ENCODE measurements at regions not wholly inside any gene's neighbourhood (a gene's known extent, or its start where the extent isn't known, plus 50 kb on each side); places are given as distances from the start of the nearest gene placed in this dataset.

DNA sequence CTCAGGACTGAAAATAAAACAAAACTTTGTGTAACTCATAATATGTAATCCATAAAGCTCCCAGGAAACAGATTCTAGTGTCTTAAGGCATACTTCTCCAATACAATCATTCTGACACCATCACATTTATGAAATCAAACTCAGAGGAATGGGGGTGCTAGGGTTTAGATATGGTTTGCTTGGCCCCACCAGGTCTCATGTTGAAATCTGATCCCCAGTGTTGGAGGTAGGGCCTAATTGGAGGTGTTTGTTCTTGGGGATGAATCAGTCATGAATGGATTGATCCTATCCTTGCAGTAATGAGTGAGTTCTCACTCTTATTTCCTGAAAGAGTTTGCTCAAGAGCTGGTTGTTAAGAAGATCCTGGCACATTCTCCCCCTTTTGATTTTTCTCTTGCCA, 380.9 kb downstream of the ETS1 start:
- ATAC-seq (no peak), FAIRE-seq (no peak), DNase-seq (ENCODE audit: low read depth in 1 of 2, low spot score in 1 of 2) (no peak)
- ChIA-PET CTCF (interaction anchor here (1.1 to 1.2 kb wide), 3 partner anchors 34 to 426 kb away, joined by 3 to 4 read pairs (median 3); no protein-coding TSS in a partner anchor), POLR2A (no interaction called here)
- H3K4me3 ChIP-seq: no peak overlapping the region
- peak overlapping the region; percentile 94 to 95; a peak in 5 of 6 replicates for H3K27ac ChIP-seq
- H3K4me1 ChIP-seq: peaks cover 36% of the 10 kb centered on the region
- H3K9me3 ChIP-seq: peaks cover 24% of the 10 kb centered on the region
- TF ChIP-seq JUNB (IDR thresholded peaks at IDR 0.05) (no peak), CEBPB (IDR thresholded peaks at IDR 0.05) (no peak), ZC3H11A (IDR thresholded peaks at IDR 0.05) (no peak), HDAC2 (IDR thresholded peaks at IDR 0.05) (no peak)
- TF ChIP-seq, protein P1, sequence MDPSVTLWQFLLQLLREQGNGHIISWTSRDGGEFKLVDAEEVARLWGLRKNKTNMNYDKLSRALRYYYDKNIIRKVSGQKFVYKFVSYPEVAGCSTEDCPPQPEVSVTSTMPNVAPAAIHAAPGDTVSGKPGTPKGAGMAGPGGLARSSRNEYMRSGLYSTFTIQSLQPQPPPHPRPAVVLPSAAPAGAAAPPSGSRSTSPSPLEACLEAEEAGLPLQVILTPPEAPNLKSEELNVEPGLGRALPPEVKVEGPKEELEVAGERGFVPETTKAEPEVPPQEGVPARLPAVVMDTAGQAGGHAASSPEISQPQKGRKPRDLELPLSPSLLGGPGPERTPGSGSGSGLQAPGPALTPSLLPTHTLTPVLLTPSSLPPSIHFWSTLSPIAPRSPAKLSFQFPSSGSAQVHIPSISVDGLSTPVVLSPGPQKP (IDR thresholded peaks at IDR 0.05; ENCODE audit: low read depth, low read length): no peak
- no peak overlapping the region for H3K4me2 ChIP-seq

DNA sequence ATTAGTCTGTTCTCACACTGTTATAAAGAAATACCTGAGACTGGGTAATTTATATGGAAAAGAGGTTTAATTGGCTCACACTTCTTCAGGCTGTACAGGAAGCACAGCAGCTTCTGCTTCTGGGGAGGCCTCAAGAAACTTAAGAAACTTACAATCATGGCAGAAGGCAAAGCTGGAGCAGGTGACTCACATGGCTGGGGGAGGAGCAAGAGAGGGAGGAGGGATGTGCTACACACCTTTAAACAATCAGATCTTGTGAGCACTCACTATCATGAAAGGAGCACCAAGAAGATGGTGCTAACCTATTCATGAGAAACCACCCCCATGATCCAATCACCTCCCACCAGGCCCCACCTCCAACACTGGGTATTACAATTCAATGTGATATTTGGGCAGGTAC, 381.6 kb downstream of the ETS1 start:
- no peak overlapping the region for H3K4me3 ChIP-seq
- ChIA-PET CTCF (no interaction called here), POLR2A (no interaction called here)
- no peak for DNase-seq (ENCODE audit: low read depth in 1 of 2, low spot score in 1 of 2)
- H3K4me1 ChIP-seq: peaks cover 30% of the 10 kb centered on the region
- peak overlapping the region; percentile 94 to 95; a peak in 5 of 6 replicates for H3K27ac ChIP-seq
- TF ChIP-seq FOXS1 (CRISPR knock-in tag; IDR thresholded peaks at IDR 0.05): no peak
- TF ChIP-seq, protein P2, sequence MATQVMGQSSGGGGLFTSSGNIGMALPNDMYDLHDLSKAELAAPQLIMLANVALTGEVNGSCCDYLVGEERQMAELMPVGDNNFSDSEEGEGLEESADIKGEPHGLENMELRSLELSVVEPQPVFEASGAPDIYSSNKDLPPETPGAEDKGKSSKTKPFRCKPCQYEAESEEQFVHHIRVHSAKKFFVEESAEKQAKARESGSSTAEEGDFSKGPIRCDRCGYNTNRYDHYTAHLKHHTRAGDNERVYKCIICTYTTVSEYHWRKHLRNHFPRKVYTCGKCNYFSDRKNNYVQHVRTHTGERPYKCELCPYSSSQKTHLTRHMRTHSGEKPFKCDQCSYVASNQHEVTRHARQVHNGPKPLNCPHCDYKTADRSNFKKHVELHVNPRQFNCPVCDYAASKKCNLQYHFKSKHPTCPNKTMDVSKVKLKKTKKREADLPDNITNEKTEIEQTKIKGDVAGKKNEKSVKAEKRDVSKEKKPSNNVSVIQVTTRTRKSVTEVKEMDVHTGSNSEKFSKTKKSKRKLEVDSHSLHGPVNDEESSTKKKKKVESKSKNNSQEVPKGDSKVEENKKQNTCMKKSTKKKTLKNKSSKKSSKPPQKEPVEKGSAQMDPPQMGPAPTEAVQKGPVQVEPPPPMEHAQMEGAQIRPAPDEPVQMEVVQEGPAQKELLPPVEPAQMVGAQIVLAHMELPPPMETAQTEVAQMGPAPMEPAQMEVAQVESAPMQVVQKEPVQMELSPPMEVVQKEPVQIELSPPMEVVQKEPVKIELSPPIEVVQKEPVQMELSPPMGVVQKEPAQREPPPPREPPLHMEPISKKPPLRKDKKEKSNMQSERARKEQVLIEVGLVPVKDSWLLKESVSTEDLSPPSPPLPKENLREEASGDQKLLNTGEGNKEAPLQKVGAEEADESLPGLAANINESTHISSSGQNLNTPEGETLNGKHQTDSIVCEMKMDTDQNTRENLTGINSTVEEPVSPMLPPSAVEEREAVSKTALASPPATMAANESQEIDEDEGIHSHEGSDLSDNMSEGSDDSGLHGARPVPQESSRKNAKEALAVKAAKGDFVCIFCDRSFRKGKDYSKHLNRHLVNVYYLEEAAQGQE (IDR thresholded peaks at IDR 0.05): no peak
- TF ChIP-seq NFE2L2 (conservative IDR thresholded peaks at IDR 0.05; ENCODE audit: low read length): no peak
- TF ChIP-seq, protein P3, sequence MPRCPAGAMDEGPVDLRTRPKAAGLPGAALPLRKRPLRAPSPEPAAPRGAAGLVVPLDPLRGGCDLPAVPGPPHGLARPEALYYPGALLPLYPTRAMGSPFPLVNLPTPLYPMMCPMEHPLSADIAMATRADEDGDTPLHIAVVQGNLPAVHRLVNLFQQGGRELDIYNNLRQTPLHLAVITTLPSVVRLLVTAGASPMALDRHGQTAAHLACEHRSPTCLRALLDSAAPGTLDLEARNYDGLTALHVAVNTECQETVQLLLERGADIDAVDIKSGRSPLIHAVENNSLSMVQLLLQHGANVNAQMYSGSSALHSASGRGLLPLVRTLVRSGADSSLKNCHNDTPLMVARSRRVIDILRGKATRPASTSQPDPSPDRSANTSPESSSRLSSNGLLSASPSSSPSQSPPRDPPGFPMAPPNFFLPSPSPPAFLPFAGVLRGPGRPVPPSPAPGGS (IDR thresholded peaks at IDR 0.05): no peak
- TF ChIP-seq GATA3 (IDR thresholded peaks at IDR 0.05; ENCODE audit: borderline replicate concordance): no peak
- TF ChIP-seq CHD2 (IDR thresholded peaks at IDR 0.05; ENCODE audit: low read length, partially characterized antibody): no peak
- no peak for TF ChIP-seq RARB (CRISPR knock-in tag; IDR thresholded peaks at IDR 0.05)
- no peak for TF ChIP-seq BHLHE40 (IDR thresholded peaks at IDR 0.05; ENCODE audit: low read depth, low read length)
- TF ChIP-seq EP300 (IDR thresholded peaks at IDR 0.05): no peak
- ATAC-seq: no peak
- peaks cover 24% of the 10 kb centered on the region for H3K9me3 ChIP-seq
- H3K4me2 ChIP-seq: no peak overlapping the region
- FAIRE-seq: no peak

DNA sequence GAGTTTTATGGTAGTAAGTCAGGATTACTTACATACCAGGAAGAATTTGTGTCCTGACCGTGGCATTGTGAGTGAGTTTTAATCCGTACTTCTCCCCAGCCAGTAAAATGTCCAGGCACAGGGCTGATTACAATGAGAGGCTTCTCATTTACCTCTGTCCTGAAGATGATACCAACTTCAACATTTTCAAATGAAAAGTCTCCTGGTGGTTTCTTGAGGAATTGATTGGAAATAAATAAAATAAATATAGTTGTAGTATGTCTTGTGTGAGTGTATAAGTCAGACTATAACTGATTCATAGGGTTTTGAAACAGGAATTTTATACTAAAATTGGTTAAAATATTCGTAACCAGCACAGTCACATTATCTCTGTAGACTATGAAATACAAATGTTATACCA, 382.5 kb downstream of the ETS1 start:
- ChIA-PET CTCF (no interaction called here), POLR2A (no interaction called here)
- Histone ChIP-seq H3K4me3 (no peak overlapping the region), H3K4me2 (no peak overlapping the region), H3K27ac (no peak overlapping the region; a peak in 1 of 6 replicates), H3K9me3 (peaks cover 24% of the 10 kb centered on the region), H3K4me1 (peaks cover 27% of the 10 kb centered on the region)
- no peak for ATAC-seq
- TF ChIP-seq, protein P4, sequence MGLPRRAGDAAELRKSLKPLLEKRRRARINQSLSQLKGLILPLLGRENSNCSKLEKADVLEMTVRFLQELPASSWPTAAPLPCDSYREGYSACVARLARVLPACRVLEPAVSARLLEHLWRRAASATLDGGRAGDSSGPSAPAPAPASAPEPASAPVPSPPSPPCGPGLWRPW (IDR thresholded peaks at IDR 0.05): no peak
- no peak for TF ChIP-seq CBX8 (IDR thresholded peaks at IDR 0.05)
- no peak for TF ChIP-seq GATA3 (IDR thresholded peaks at IDR 0.05; ENCODE audit: borderline replicate concordance)
- TF ChIP-seq KDM5A (IDR thresholded peaks at IDR 0.05): no peak
- no peak for TF ChIP-seq ESRRA (IDR thresholded peaks at IDR 0.05; ENCODE audit: borderline replicate concordance, low read length)
- TF ChIP-seq, protein P5, sequence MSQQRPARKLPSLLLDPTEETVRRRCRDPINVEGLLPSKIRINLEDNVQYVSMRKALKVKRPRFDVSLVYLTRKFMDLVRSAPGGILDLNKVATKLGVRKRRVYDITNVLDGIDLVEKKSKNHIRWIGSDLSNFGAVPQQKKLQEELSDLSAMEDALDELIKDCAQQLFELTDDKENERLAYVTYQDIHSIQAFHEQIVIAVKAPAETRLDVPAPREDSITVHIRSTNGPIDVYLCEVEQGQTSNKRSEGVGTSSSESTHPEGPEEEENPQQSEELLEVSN (IDR thresholded peaks at IDR 0.05; ENCODE audit: borderline replicate concordance, low read depth): no peak
- TF ChIP-seq, protein P6, sequence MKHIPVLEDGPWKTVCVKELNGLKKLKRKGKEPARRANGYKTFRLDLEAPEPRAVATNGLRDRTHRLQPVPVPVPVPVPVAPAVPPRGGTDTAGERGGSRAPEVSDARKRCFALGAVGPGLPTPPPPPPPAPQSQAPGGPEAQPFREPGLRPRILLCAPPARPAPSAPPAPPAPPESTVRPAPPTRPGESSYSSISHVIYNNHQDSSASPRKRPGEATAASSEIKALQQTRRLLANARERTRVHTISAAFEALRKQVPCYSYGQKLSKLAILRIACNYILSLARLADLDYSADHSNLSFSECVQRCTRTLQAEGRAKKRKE (CRISPR knock-in tag; IDR thresholded peaks at IDR 0.05; ENCODE audit: low read depth): no peak
- no peak for TF ChIP-seq HOXA7 (CRISPR knock-in tag; IDR thresholded peaks at IDR 0.05)
- TF ChIP-seq JUN (IDR thresholded peaks at IDR 0.05): no peak
- TF ChIP-seq CEBPB (IDR thresholded peaks at IDR 0.05): no peak
- TF ChIP-seq BHLHE40 (IDR thresholded peaks at IDR 0.05; ENCODE audit: low read depth, low read length): no peak
- TF ChIP-seq, protein P7, sequence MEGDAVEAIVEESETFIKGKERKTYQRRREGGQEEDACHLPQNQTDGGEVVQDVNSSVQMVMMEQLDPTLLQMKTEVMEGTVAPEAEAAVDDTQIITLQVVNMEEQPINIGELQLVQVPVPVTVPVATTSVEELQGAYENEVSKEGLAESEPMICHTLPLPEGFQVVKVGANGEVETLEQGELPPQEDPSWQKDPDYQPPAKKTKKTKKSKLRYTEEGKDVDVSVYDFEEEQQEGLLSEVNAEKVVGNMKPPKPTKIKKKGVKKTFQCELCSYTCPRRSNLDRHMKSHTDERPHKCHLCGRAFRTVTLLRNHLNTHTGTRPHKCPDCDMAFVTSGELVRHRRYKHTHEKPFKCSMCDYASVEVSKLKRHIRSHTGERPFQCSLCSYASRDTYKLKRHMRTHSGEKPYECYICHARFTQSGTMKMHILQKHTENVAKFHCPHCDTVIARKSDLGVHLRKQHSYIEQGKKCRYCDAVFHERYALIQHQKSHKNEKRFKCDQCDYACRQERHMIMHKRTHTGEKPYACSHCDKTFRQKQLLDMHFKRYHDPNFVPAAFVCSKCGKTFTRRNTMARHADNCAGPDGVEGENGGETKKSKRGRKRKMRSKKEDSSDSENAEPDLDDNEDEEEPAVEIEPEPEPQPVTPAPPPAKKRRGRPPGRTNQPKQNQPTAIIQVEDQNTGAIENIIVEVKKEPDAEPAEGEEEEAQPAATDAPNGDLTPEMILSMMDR (IDR thresholded peaks at IDR 0.05): no peak
- WGBS (ENCODE audit: missing lambda C conversion rate): 81% methylated on average over 3 of the region's 3 CpGs
- no peak for DNase-seq (ENCODE audit: low read depth in 1 of 2, low spot score in 1 of 2)
- no peak for FAIRE-seq
